NCI-H2107 (cell line): ENCODE measurements at regions not wholly inside any gene's neighbourhood (a gene's known extent, or its start where the extent isn't known, plus 50 kb on each side); places are given as distances from the start of the nearest gene placed in this dataset.
A peak's percentile ranks its signal among the peaks of the same experiment; 100 is the strongest.
"Not testable (repeated sequence)": the region's sequence is repeated elsewhere in the genome, so short reads cannot be mapped to it uniquely, and the experiment has no call there.

Source experiments
- DNase-seq: peaks from one replicate; lab custom pipeline; 2025; lab: John Stamatoyannopoulos, UW

GRCh38 chrY:7877458-7877857 is 965.9 kb upstream of the AMELY start:
- DNase-seq: no peak

- DNase-seq: no peak
Observed at GRCh38 chrY:7874080-7874479, 962.5 kb upstream of the AMELY start.

DNA sequence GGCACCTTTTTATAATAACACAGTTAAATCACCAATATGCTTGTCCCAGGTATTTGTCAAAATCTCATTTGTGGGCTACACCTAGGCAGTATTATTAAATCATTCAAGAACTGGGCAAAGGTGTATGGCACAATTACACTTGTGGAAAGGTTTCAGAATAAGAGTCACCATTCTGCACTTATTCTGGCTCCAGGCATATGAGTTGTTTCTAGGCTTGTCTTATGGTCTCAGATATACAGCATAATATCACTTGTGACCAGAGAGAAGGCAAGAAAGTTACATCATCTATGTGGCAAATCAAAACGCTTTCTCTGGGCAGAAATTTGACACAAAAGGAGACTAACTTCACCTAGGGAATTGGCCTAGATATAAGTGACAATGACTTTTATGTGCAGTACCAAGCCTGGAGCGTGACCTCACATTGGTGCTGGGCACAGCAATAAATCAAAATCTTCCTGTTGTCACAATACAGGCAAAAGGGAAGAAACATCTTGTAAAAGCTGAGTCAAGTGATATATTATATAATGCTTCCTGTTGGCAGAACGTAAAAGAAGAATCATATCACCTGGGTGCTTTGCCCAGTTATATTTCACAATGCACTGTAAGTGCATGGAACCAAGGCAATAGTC is 959.9 kb upstream of the AMELY start:
- DNase-seq: no peak

DNA sequence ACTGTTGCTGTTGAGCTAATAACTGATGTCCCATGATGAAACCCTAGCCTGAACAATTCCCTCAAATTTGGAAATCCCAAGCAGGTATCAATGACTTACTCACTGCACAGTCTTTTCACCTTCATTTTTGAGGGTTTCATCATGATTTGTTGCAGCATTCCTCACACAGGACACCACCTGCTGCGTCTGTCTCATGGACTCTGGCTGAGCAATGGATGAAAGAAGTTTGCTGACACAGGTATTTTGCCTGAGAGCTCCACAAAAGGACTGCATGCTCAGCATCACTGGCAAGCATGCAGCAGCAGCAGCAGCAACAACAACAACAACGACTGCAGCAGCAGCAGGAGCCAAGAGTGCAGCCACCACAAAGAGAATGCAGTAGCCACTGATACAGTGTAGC is 955.4 kb upstream of the AMELY start:
- DNase-seq: no peak

GRCh38 chrY:7860781-7861614 is 949.4 kb upstream of the AMELY start:
- peak; percentile 0 for DNase-seq

DNA sequence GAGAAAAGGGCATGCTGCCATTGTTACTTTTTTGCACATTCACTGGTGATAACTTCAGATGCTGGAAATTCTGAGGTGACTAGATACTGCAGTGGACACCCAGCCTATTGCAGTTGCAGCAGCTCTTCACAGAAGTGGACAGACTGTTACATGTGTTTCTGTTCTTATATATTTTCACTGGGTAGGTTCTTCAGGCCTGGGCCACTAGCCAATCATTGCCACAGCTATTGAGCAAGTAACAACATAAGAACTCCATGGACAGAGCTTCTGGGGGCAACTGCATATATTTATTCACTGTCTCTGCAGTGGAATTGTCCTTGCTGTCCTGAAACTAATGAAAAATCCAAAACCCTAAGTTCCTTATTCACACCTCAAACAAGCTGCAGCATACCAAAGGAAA is 938.6 kb upstream of the AMELY start:
- DNase-seq: no peak

- DNase-seq: no peak
Observed at GRCh38 chrY:7845776-7846175, 934.2 kb upstream of the AMELY start.

DNA sequence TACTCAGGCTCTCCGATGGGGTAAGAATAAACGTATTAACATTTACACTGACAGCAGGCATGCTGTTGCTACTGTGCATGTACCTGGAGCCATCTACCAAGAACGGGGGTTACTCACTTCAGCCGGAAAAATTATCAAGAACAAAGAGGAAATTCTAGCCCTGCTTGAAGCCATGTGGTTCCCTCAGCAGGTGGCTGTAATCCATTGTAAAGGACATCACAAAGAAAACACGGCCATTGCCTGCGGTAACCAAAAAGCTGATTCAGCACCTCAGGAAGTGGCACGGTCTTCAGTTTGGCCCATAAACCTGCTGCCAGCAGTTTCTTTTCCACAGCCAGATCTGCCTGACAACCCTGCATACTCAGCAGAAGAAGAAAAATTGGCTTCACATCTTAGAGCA is 925.5 kb upstream of the AMELY start:
- no peak for DNase-seq

DNA sequence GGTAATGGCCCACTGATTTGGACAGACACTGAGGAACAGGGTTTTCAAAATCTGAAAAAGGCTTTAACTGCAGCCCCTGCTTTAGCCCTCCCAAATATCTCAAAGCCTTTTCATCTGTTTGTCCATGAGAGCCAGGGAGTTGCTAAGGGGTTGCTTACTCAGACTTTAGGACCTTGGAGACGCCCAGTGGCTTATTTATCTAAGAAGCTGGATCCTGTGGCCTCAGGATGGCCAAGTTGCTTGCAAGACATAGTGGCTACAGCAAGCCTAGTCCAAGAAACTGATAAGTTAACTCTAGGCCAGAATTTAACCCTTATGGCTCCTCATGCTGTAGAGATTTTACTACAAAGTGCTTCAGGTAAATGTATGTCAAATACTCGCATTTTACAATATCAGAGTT is 924.8 kb upstream of the AMELY start:
- no peak for DNase-seq

- DNase-seq: no peak
Observed at GRCh38 chrY:7835416-7835815, 923.9 kb upstream of the AMELY start.

GRCh38 chrY:7834284-7834683 is 922.7 kb upstream of the AMELY start:
- DNase-seq: no peak

GRCh38 chrY:7830881-7831280 is 919.3 kb upstream of the AMELY start:
- not testable (repeated sequence) for DNase-seq

GRCh38 chrY:7826533-7826932 is 915.0 kb upstream of the AMELY start:
- no peak for DNase-seq

GRCh38 chrY:7825874-7826273 is 914.3 kb upstream of the AMELY start:
- no peak for DNase-seq

DNA sequence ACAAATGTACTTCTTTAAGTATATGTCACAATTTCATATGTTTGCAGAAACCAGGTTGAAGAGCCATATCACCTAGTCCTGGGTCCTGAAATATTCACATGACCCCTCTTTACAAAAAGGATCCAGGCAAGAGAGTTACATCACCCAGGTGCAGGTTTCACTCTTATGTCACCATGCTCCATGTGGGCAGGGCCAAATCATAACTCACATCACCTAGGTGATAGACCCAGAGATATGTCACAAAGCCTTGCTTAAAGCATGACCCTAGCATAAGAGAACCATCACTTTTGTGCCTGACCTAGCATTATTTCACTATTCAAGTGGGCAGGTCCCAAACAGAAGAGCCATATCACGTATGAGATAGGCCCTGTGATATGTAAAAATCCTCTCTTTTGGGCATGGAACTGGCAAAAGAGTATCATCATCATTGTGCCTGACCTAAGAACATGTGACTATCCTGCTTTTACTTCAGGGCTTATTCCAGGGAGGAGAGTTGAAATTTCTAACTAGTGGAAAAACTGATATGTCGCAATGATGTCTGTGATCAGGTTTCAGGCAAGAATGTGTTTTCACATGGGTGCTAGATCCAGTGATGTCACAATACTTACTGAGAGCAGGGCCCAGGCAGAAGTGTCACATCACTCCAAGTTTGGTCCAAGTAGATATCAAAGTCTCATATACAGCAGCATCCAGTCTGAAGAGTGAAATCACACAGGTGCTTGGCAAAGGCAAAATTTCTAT is 909.9 kb upstream of the AMELY start:
- DNase-seq: no peak

GRCh38 chrY:7818924-7819323 is 907.4 kb upstream of the AMELY start:
- no peak for DNase-seq

GRCh38 chrY:7816567-7816966 is 905.0 kb upstream of the AMELY start:
- no peak for DNase-seq

- DNase-seq: no peak
Observed at GRCh38 chrY:7815921-7816320, 904.4 kb upstream of the AMELY start.

- DNase-seq: no peak
Observed at GRCh38 chrY:7815285-7815684, 903.7 kb upstream of the AMELY start.

- DNase-seq: no peak
Observed at GRCh38 chrY:7814361-7814760, 902.8 kb upstream of the AMELY start.

DNA sequence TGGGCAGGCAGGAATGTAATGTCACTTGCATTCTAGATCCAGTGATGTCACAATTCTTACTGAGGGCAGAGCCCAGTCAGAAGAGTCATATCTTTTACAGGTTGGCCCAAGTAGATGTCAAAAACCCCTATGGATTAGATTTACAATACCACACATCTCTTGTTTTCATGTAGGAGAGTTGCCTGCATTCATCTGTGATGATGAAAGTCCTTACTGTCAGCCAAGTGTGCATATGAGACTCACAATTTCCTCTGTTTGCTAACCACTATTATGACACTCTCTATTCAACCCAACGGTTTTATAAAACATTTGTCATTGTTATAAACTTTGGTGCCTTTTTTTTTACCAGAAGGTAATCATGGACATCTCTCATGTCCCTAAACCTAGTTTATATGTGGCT is 898.8 kb upstream of the AMELY start:
- no peak for DNase-seq

- DNase-seq: no peak
Observed at GRCh38 chrY:7807516-7807870, 895.9 kb upstream of the AMELY start.
